Esophagus muscularis mucosa (tissue), 2 donors: ENCODE measurements at regions not wholly inside any gene's neighbourhood (a gene's known extent, or its start where the extent isn't known, plus 50 kb on each side); places are given as distances from the start of the nearest gene placed in this dataset.
"Not testable (repeated sequence)": the region's sequence is repeated elsewhere in the genome, so short reads cannot be mapped to it uniquely, and the experiment has no call there.

Experiments
- POLR2A ChIP-seq: fragments of 450-650 bp; IDR thresholded peaks from one replicate; pipeline ENCODE4 v1.6.1; 2017; ENCODE audit warnings: antibody characterized with exemption, moderate library complexity, mild to moderate bottlenecking, low read depth
- POLR2AphosphoS5 ChIP-seq, 2 donors: sonication (generic); formaldehyde crosslinking; IDR thresholded peaks; one replicate each; pipeline ENCODE4 v1.6.1; 2017; ENCODE audit warnings: antibody characterized with exemption in 2 of 2

DNA sequence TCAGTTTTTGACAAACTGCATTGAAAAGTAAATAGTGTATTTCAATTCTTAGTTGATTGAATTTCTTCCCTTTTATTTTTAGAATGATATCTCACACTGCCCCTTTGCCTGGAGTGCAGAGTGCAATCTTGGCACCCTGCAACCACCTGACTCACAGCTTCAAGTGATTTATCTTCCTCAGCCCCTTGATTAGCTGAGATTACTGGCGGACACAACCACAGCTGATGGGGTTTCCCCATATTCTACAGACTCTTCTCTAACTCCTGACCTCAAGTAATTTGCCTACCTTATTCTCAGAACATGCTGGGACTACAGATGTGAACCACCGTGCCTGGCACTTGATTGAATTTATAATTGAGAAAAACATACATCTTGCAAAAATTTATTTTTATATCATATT is 152.4 kb upstream of the TSPY4 start:
- not testable (repeated sequence) for TF ChIP-seq POLR2AphosphoS5 (IDR thresholded peaks at IDR 0.05); POLR2A
